T-helper 9 cell (primary cell): ENCODE measurements at regions not wholly inside any gene's neighbourhood (a gene's known extent, or its start where the extent isn't known, plus 50 kb on each side); places are given as distances from the start of the nearest gene placed in this dataset.

Experiments
- DNase-seq: peaks from one replicate; pipeline ENCODE4 v3.0.0-alpha.2; 2020

- DNase-seq, result no peak
Measured at GRCh38 chr10:118500477-118501104, 94.9 kb downstream of the PRLHR start.

GRCh38 chr10:118499186-118499585 lies 96.3 kb downstream of the PRLHR start:
- no peak for DNase-seq

- no peak for DNase-seq
Measured at GRCh38 chr10:118498623-118499022, 96.8 kb downstream of the PRLHR start.

GRCh38 chr10:118497227-118497626 lies 98.2 kb downstream of the PRLHR start:
- DNase-seq, result no peak

- no peak for DNase-seq
Measured at GRCh38 chr10:118496525-118496924, 98.9 kb downstream of the PRLHR start.

- no peak for DNase-seq
Measured at GRCh38 chr10:118495499-118495898, 99.9 kb downstream of the PRLHR start.

- DNase-seq, result no peak
Measured at GRCh38 chr10:118491055-118491454, 104.4 kb downstream of the PRLHR start.

GRCh38 chr10:118488710-118489497 lies 106.5 kb downstream of the PRLHR start:
- no peak for DNase-seq

- DNase-seq, result no peak
Measured at GRCh38 chr10:118485641-118486040, 109.8 kb downstream of the PRLHR start.

- DNase-seq, result no peak
Measured at GRCh38 chr10:118484152-118484871, 111.1 kb downstream of the PRLHR start.

GRCh38 chr10:118483496-118483895 lies 112.0 kb downstream of the PRLHR start:
- no peak for DNase-seq

- no peak for DNase-seq
Measured at GRCh38 chr10:118482393-118483331, 112.8 kb downstream of the PRLHR start.

- no peak for DNase-seq
Measured at GRCh38 chr10:118481871-118482270, 113.6 kb downstream of the PRLHR start.

- DNase-seq, result no peak
Measured at GRCh38 chr10:118475214-118475613, 120.2 kb downstream of the PRLHR start.

- DNase-seq, result no peak
Measured at GRCh38 chr10:118474111-118474510, 121.3 kb downstream of the PRLHR start.

- DNase-seq, result no peak
Measured at GRCh38 chr10:118473305-118473960, 122.0 kb downstream of the PRLHR start.

GRCh38 chr10:118472415-118473304 lies 122.8 kb downstream of the PRLHR start:
- DNase-seq, result no peak

- DNase-seq, result no peak
Measured at GRCh38 chr10:118471863-118472262, 123.6 kb downstream of the PRLHR start.

- DNase-seq, result no peak
Measured at GRCh38 chr10:118470470-118470869, 125.0 kb downstream of the PRLHR start.

- no peak for DNase-seq
Measured at GRCh38 chr10:118467200-118467599, 125.1 kb upstream of the FAM204A start.

GRCh38 chr10:118465300-118465874 lies 123.3 kb upstream of the FAM204A start:
- no peak for DNase-seq
